ENCODE measurements at regions not wholly inside any gene's neighbourhood (a gene's known extent, or its start where the extent isn't known, plus 50 kb on each side); places are given as distances from the start of the nearest gene placed in this dataset.

DNA sequence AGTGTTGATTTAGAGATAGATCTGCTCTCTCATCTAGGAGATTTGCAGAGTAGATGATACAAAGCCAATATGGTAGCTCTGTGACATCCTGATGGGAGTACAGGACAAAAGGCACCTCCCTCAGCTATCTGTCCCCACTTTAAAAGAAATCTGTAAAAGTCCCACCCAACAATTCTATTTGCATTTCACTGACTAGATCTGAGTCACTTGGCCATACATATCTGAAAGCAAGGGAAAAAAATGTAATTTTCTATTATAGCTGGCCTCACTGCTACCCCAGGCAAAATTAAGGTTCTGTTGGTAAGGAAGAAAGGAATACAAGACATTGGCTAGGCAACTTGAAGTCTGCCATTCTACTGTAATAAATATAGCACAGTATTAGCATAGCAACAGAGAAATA lies 96.2 kb upstream of the RNF180 start:
- no peaks in the 10 kb centered on the region for H3K4me1 Mint-ChIP-seq
- H3K27ac Mint-ChIP-seq (ENCODE audit: unreplicated experiment) = no peak overlapping the region
- H3K4me3 Mint-ChIP-seq = no peak overlapping the region
- no peak for DNase-seq (ENCODE audit: low read depth, low spot score)
- H3K27me3 Mint-ChIP-seq (ENCODE audit: low read depth) = peaks cover 13% of the 10 kb centered on the region
- no peaks in the 10 kb centered on the region for H3K36me3 Mint-ChIP-seq (ENCODE audit: low read depth)
- peaks cover 3% of the 10 kb centered on the region for H3K9me3 Mint-ChIP-seq
- TF ChIP-seq CTCF (conservative IDR thresholded peaks at IDR 0.05) = no peak

GRCh38 chr5:64050296-64050695 lies 88.1 kb upstream of the HTR1A start:
- H3K9me3 Mint-ChIP-seq = peaks cover 17% of the 10 kb centered on the region
- H3K4me1 Mint-ChIP-seq = no peaks in the 10 kb centered on the region
- no peak overlapping the region for H3K27ac Mint-ChIP-seq (ENCODE audit: unreplicated experiment)
- no peak for DNase-seq (ENCODE audit: low read depth, low spot score)
- H3K4me3 Mint-ChIP-seq = no peak overlapping the region
- TF ChIP-seq CTCF (conservative IDR thresholded peaks at IDR 0.05) = no peak
- H3K27me3 Mint-ChIP-seq (ENCODE audit: low read depth) = peaks cover 2% of the 10 kb centered on the region
- H3K36me3 Mint-ChIP-seq (ENCODE audit: low read depth) = no peaks in the 10 kb centered on the region

DNA sequence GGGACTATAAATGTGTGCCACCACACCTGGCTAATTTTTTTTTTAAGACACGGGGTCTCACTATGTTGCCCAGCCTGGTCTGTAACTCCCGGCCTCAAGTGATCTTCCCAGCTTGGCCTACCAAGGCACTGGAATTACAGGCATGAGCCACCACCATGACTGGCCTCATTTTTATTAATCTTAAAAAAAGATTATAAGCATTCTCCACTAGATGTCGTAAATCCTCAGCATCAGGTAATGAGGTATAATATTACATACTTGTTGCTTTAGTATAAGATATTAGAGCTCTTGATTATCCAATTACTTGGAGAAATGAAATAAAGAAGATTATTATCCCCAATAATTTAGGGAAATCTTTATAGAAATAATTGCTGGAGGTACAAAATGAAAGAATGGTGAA lies 78.2 kb upstream of the HTR1A start:
- no peak overlapping the region for H3K4me3 Mint-ChIP-seq
- no peak for DNase-seq (ENCODE audit: low read depth, low spot score)
- peaks cover 17% of the 10 kb centered on the region for H3K9me3 Mint-ChIP-seq
- H3K27ac Mint-ChIP-seq (ENCODE audit: unreplicated experiment) = no peak overlapping the region
- no peak for TF ChIP-seq CTCF (conservative IDR thresholded peaks at IDR 0.05)
- H3K27me3 Mint-ChIP-seq (ENCODE audit: low read depth) = no peaks in the 10 kb centered on the region
- no peaks in the 10 kb centered on the region for H3K4me1 Mint-ChIP-seq
- no peaks in the 10 kb centered on the region for H3K36me3 Mint-ChIP-seq (ENCODE audit: low read depth)

- no peak overlapping the region for H3K27ac Mint-ChIP-seq (ENCODE audit: unreplicated experiment)
- H3K27me3 Mint-ChIP-seq (ENCODE audit: low read depth) = peaks cover 3% of the 10 kb centered on the region
- TF ChIP-seq CTCF (conservative IDR thresholded peaks at IDR 0.05) = no peak
- no peaks in the 10 kb centered on the region for H3K4me1 Mint-ChIP-seq
- DNase-seq (ENCODE audit: low read depth, low spot score) = no peak
- no peaks in the 10 kb centered on the region for H3K36me3 Mint-ChIP-seq (ENCODE audit: low read depth)
- H3K9me3 Mint-ChIP-seq = no peaks in the 10 kb centered on the region
- no peak overlapping the region for H3K4me3 Mint-ChIP-seq
These were observed 64.2 kb upstream of the HTR1A start for GRCh38 chr5:64026493-64026892.

GRCh38 chr5:64019746-64020145 lies 57.5 kb upstream of the HTR1A start:
- DNase-seq (ENCODE audit: low read depth, low spot score) = no peak
- Mint-ChIP-seq H3K4me3 (no peak overlapping the region), H3K27me3 (ENCODE audit: low read depth) (no peaks in the 10 kb centered on the region), H3K4me1 (no peaks in the 10 kb centered on the region), H3K36me3 (ENCODE audit: low read depth) (no peaks in the 10 kb centered on the region), H3K27ac (ENCODE audit: unreplicated experiment) (no peak overlapping the region), H3K9me3 (no peaks in the 10 kb centered on the region)
- no peak for TF ChIP-seq CTCF (conservative IDR thresholded peaks at IDR 0.05)

- TF ChIP-seq CTCF (conservative IDR thresholded peaks at IDR 0.05) = no peak
- Mint-ChIP-seq H3K4me1 (no peaks in the 10 kb centered on the region), H3K4me3 (no peak overlapping the region), H3K36me3 (ENCODE audit: low read depth) (no peaks in the 10 kb centered on the region), H3K9me3 (no peaks in the 10 kb centered on the region), H3K27me3 (ENCODE audit: low read depth) (no peaks in the 10 kb centered on the region), H3K27ac (ENCODE audit: unreplicated experiment) (no peak overlapping the region)
- no peak for DNase-seq (ENCODE audit: low read depth, low spot score)
These were observed 56.7 kb upstream of the HTR1A start for GRCh38 chr5:64018966-64019365.

All from neural crest cell (in vitro differentiated cells).